GM12878 (cell line): ENCODE measurements at regions not wholly inside any gene's neighbourhood (a gene's known extent, or its start where the extent isn't known, plus 50 kb on each side); places are given as distances from the start of the nearest gene placed in this dataset.

Experiments used
- CHD2 ChIP-seq: IDR thresholded peaks from 2 replicates; pipeline ENCODE4 v1.6.1; 2011; ENCODE audit warnings: low read depth, low read length, improper control_type of control experiment, borderline replicate concordance
- DPF2 ChIP-seq: fragments of 450-650 bp; IDR thresholded peaks from 2 replicates; pipeline ENCODE4 v1.6.1; 2017; ENCODE audit warnings: mild to moderate bottlenecking
- FOXK2 ChIP-seq: fragments of 450-650 bp; IDR thresholded peaks from 2 replicates; pipeline ENCODE4 v1.6.1; 2017; ENCODE audit warnings: mild to moderate bottlenecking, moderate library complexity
- HDAC2 ChIP-seq: fragments of 200-600 bp; sonication (generic); IDR thresholded peaks from 2 replicates; pipeline ENCODE4 v1.6.1; 2017
- HDAC6 ChIP-seq: fragments of 200-600 bp; sonication (generic); IDR thresholded peaks from one replicate; pipeline ENCODE4 v1.8.0; 2017; ENCODE audit warnings: antibody characterized with exemption; ENCODE audit not compliant: unreplicated experiment
- KDM1A ChIP-seq: fragments of 200-600 bp; sonication (generic); IDR thresholded peaks from 2 replicates; pipeline ENCODE4 v1.6.1; 2016; ENCODE audit warnings: borderline replicate concordance
- POLR2A ChIP-seq: IDR thresholded peaks from 2 replicates; pipeline ENCODE4 v1.6.1; 2011; ENCODE audit warnings: low read depth, mild to moderate bottlenecking, low read length
- POLR2AphosphoS5 ChIP-seq: IDR thresholded peaks from 2 replicates; pipeline ENCODE4 v1.6.1; 2011; ENCODE audit warnings: mild to moderate bottlenecking, low read length, inconsistent platforms
- RELA ChIP-seq: fragments of 450-650 bp; IDR thresholded peaks from 2 replicates; pipeline ENCODE4 v1.8.0; 2014; ENCODE audit warnings: borderline replicate concordance; ENCODE audit not compliant: partially characterized antibody
- SPI1 ChIP-seq: IDR thresholded peaks from 2 replicates; pipeline ENCODE4 v1.6.1; 2011; ENCODE audit warnings: low read depth, mild to moderate bottlenecking, low read length, moderate library complexity, borderline replicate concordance; ENCODE audit not compliant: insufficient read depth
- SREBF1 ChIP-seq: IDR thresholded peaks from 2 replicates; pipeline ENCODE4 v1.6.1; 2012; ENCODE audit warnings: mild to moderate bottlenecking, low read length
- TARDBP ChIP-seq: IDR thresholded peaks from 2 replicates; pipeline ENCODE4 v1.6.1; 2016; ENCODE audit warnings: borderline replicate concordance
- TBL1XR1 ChIP-seq: IDR thresholded peaks from 2 replicates; pipeline ENCODE4 v1.6.1; 2012; ENCODE audit warnings: low read depth, low read length, improper control_type of control experiment

DNA sequence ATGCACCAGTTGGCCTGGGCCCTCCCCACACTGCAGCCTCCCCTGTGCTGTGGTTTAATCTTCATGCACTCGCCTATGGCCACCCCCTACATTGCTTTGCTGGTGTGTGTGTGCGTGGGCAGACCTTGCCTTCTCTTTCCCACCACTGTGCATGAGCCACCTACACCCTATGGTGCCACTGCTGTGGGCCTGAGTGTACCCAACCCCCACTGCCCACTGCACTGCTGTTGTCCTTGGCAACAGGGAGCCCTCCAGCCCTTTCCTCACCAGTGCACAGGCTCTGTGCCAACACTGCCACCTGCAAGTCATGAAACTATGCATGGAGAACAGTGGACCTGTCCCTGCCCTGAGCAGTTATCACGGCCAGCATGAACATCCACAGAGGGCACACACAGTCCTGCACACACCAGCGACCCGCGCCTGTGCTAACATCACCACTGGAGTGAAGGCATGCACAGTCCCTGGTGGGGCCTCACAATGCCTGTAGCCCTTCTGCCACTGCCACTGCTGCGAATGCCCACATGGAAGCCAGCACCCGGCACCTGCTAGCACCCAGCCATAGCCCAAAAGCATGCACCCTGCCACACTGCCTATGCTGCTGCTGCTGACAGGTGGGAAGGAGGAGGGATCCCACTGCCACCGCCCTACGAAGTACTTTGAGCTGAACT, 237.8 kb upstream of the ARSJ start:
- TF ChIP-seq SPI1 (no peak), KDM1A (no peak), HDAC2 (no peak), RELA (no peak), CHD2 (no peak), POLR2AphosphoS5 (no peak), SREBF1 (no peak), TARDBP (no peak), DPF2 (no peak), TBL1XR1 (no peak), HDAC6 (no peak), FOXK2 (no peak), POLR2A (no peak)
